Stimulated activated naive B cell treated with anti-CD40 and anti-IgM and Interleukin-4, amounts not matched to agents 10 μg/mL and 1 μg/mL and 100 μg/mL, for 72 hours (primary cell): ENCODE measurements at regions not wholly inside any gene's neighbourhood (a gene's known extent, or its start where the extent isn't known, plus 50 kb on each side); places are given as distances from the start of the nearest gene placed in this dataset.

Experiments used
- ATAC-seq, 2 donors: fragments of 150-1000 bp; cut with Tn5 transposase; replicated peaks; 2 replicates each; pipeline ENCODE4 v1.10.0; 2021; ENCODE audit warnings: moderate library complexity in 1 of 2
- DNase-seq: peaks from one replicate; pipeline ENCODE4 v3.0.0; 2021
- H3K27ac Mint-ChIP-seq: one replicate; pipeline ENCODE4 v1.8.0; 2022; ENCODE audit warnings: mild to moderate bottlenecking, mixed read lengths
- H3K27me3 Mint-ChIP-seq, 2 donors: one replicate each; pipeline ENCODE4 v1.8.0; 2022; ENCODE audit warnings: mixed read lengths in 2 of 2
- H3K36me3 Mint-ChIP-seq, 2 donors: one replicate each; pipeline ENCODE4 v1.8.0; 2022; ENCODE audit warnings: mixed read lengths in 2 of 2, mild to moderate bottlenecking in 1 of 2
- H3K4me1 Mint-ChIP-seq, 2 donors: one replicate each; pipeline ENCODE4 v1.8.0; 2022; ENCODE audit warnings: mixed read lengths in 2 of 2, mild to moderate bottlenecking in 1 of 2
- H3K4me3 Mint-ChIP-seq, 2 donors: one replicate each; pipeline ENCODE4 v1.8.0; 2022; ENCODE audit warnings: mild to moderate bottlenecking in 2 of 2, mixed read lengths in 2 of 2, moderate library complexity in 1 of 2
- H3K9me3 Mint-ChIP-seq, 2 donors: one replicate each; pipeline ENCODE4 v1.8.0; 2022; ENCODE audit warnings: mixed read lengths in 2 of 2, mild to moderate bottlenecking in 1 of 2

DNA sequence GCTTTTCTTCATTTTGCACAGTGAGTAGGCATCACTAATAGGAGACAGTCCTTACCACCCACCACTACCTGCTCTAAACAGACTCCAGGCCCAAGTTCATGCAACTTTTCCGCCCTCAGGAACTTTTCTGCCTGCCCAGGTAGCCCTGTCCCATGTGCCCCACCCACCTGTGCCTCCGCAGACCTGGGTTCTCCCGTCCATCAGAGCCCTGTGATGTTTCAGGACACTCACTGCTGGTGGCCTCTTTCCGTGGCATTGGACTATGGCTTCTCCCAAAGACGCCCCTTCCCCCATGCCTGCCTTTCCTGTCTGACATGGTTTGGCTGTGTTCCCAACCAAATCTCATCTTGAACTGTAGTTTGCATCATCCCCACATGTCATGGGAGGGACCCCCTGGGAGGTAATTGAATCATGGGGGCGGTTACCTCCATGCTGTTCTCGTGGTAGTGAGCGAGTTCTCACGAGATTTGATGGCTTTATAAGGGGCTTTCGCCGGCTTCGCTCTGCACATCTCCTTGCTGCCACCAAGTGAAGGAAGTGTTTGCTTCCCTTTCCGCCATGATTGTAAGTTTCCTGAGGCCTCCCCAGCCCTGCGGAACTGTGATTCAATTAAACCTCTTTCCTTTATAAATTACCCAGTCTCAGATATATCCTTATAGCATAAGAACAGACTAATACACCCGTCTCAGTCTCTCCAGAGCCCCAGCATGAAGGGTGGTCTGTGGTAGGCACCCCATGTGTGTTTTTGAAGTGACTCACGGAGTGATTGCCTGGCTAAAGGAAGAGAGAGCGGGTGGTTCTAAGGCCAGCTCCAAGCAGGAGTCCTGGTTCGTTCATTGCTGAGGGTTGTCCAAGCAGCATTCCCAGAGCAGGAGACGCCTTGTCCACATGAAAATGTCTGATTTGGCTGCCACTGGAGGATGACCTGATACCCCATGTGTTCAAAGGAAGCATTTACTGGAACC lies 86.0 kb upstream of the ZBTB40 start:
- Mint-ChIP-seq H3K9me3 (no peaks in the 10 kb centered on the region), H3K4me3 (no peak overlapping the region), H3K36me3 (no peaks in the 10 kb centered on the region), H3K27ac (no peak overlapping the region), H3K27me3 (peaks cover 28 to 35% of the 10 kb centered on the region in 2 donors), H3K4me1 (peaks cover 0 to under 1% of the 10 kb centered on the region in 2 donors)
- DNase-seq (no peak), ATAC-seq (no peak)

DNA sequence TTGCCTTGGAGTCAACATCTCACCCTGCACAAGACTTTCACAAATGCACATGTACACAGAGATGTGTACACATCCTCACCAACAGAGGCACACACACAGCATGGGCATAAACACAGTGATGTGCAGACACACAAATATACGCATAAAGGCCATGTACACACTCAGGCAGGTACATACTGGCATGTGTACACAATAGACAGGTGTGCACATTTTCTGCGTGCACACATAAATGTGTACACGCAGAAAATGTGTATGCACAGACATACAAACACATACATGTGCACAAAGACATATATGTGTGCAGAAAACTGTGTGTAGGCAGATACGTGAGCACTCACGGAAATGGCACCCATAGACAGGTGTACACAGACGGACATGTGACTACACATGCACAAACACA lies 85.3 kb upstream of the ZBTB40 start:
- Mint-ChIP-seq H3K27me3 (peaks cover 31 to 36% of the 10 kb centered on the region in 2 donors), H3K36me3 (no peaks in the 10 kb centered on the region), H3K27ac (no peak overlapping the region), H3K9me3 (no peaks in the 10 kb centered on the region), H3K4me1 (no peaks in the 10 kb centered on the region), H3K4me3 (no peak overlapping the region)
- no peak for ATAC-seq
- no peak for DNase-seq

DNA sequence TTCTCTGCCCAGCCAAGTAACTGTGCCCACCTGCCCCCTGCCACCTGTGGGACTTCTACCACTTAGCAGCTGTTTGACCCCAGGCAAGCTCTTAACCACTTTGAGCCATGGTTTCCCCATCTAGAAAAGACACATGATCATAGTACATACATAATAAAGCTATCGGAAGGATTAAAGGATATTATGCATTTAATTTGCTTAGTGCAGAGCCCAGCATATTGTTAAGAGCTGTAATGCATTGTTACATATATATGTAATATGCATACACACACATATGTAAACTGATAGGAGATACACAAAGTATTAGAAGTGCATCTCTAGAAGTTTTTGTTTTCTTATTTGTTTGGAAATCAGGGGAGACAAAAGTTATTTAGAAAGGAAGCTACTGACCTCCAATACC lies 83.5 kb upstream of the ZBTB40 start:
- peaks cover 34 to 36% of the 10 kb centered on the region in 2 donors for H3K27me3 Mint-ChIP-seq
- H3K9me3 Mint-ChIP-seq, result peaks cover 0 to 2% of the 10 kb centered on the region in 2 donors
- no peak for ATAC-seq
- H3K4me3 Mint-ChIP-seq, result no peak overlapping the region
- no peak for DNase-seq
- H3K4me1 Mint-ChIP-seq, result no peaks in the 10 kb centered on the region
- no peaks in the 10 kb centered on the region for H3K36me3 Mint-ChIP-seq
- H3K27ac Mint-ChIP-seq, result no peak overlapping the region

DNA sequence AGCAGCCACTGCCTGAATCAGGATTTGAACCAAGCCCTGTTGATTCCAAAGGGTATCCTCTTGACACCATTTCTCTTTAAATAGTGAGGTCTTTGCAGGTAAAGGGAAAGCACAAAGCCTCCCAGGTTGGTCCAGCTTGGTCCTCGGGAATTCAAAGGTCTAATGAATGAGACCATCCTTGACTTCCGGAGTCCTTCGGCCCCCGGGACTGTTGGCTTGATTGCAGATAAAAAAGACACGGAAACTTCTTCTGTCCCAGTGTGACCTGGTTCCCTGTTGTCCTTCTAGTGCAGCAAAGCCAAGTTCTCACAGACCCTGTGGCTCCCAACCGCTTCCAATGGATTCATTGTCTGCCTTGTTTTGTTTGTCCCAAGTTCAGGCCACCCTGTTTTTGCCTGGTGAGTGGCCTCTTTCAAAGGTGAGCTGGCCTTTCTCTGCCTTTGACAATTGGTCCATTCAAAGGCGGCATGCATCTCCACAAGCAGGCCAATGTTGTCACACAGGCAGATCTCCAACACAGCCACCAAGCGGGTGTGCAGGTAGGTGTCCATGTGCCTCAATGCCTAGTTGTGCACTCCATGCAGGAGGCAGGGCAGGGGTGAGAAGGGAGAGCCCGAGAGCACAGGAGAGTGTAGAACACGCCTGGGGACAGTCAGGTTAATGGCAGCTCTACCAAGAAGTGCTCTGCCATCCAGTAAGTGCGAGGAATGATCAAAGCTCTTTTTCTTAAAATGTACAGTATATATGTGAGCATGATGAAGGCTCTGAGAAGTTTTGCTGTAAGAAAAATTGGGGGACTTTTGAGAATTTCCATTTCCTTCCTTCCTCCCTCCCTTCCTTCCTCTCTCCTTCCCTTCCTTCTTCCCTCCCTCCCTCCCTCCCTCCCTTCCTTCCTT lies 82.1 kb upstream of the ZBTB40 start:
- Mint-ChIP-seq H3K27me3 (peaks cover 29 to 35% of the 10 kb centered on the region in 2 donors), H3K4me3 (no peak overlapping the region), H3K9me3 (peaks cover 0 to 5% of the 10 kb centered on the region in 2 donors), H3K4me1 (no peaks in the 10 kb centered on the region), H3K36me3 (no peaks in the 10 kb centered on the region), H3K27ac (no peak overlapping the region)
- ATAC-seq, result no peak
- no peak for DNase-seq

DNA sequence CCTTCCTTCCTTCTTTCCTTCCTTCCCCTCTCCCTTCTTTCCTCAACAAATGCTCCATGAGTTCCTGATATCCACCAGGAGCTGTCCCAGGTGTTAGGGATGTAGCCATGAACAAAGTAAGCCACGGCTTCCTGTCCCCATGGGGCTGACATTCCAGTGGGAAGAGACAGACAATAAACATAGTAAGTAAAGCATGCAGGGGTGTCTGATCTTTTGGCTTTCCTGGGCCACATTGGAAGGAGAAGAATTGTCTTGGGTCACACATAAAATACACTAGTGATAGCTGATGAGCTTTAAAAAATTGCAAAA lies 81.5 kb upstream of the ZBTB40 start:
- peaks cover 0 to 5% of the 10 kb centered on the region in 2 donors for H3K9me3 Mint-ChIP-seq
- no peaks in the 10 kb centered on the region for H3K4me1 Mint-ChIP-seq
- no peak for DNase-seq
- H3K27me3 Mint-ChIP-seq, result peaks cover 29 to 35% of the 10 kb centered on the region in 2 donors
- ATAC-seq, result no peak
- H3K36me3 Mint-ChIP-seq, result no peaks in the 10 kb centered on the region
- no peak overlapping the region for H3K4me3 Mint-ChIP-seq
- H3K27ac Mint-ChIP-seq, result no peak overlapping the region

DNA sequence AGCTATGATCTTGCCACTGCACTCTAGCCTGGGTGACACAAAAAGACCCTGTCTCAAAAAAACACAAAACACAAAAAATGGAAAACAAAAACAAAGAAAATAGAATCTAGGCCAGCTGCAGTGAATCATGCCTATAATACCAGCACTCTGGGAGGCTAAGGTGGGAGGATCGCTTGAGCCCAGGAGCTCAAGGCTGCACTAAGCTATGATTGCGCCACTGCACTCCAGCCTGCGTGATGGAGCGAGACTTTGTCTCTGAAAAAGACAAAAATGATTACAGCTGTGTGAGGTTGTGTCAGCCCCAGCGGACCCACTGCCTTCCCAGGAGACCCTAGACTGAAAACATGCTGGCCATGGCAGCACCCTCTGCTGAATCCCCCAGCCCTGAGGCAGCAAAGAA lies 80.2 kb upstream of the ZBTB40 start:
- DNase-seq (no peak), ATAC-seq (no peak)
- H3K4me3 Mint-ChIP-seq, result no peak overlapping the region
- H3K9me3 Mint-ChIP-seq, result peaks cover 0 to 5% of the 10 kb centered on the region in 2 donors
- H3K27ac Mint-ChIP-seq, result no peak overlapping the region
- H3K36me3 Mint-ChIP-seq, result no peaks in the 10 kb centered on the region
- peaks cover 25 to 43% of the 10 kb centered on the region in 2 donors for H3K27me3 Mint-ChIP-seq
- no peaks in the 10 kb centered on the region for H3K4me1 Mint-ChIP-seq

DNA sequence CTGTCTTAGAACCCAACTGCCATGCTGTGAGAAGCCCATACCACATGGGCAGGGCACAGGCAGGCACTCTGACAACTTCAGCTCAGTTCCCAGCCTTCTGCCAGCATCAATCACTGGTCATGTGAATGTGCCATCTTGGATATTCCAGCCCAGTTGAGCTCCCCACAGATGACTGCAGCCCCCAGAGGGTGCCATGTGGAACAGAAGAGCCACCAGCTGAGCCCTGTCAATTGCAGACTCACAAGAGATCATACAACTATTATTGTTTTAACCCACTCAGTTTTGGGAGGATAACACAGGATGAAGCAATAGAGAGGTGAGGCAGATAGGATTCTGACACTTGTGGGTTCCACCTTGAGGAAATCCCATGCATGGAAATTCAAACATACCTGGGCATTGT lies 78.4 kb upstream of the ZBTB40 start:
- H3K4me1 Mint-ChIP-seq, result no peaks in the 10 kb centered on the region
- peaks cover 18 to 36% of the 10 kb centered on the region in 2 donors for H3K27me3 Mint-ChIP-seq
- ATAC-seq (no peak), DNase-seq (no peak)
- H3K4me3 Mint-ChIP-seq, result no peak overlapping the region
- H3K36me3 Mint-ChIP-seq, result no peaks in the 10 kb centered on the region
- H3K9me3 Mint-ChIP-seq, result peaks cover 0 to 5% of the 10 kb centered on the region in 2 donors
- no peak overlapping the region for H3K27ac Mint-ChIP-seq

DNA sequence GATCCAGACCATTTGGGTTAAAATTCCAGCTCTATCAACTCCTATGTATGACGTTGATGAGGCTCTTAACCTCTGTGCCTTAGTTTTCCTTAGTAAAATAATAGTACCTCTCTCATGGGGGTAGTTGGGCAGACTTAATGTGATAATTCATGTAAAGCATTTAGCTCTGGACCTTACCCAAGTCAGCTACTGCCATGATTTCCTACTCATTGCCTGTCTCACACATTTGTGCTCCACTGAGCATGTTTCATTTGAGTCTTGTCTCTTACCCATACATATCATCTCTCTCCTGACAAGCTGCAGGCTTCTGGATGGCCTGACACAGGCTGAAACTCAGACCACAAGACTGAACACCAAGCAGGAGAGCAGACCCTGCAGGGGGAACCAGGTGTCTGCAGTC lies 77.7 kb upstream of the ZBTB40 start:
- Mint-ChIP-seq H3K27me3 (peaks cover 18 to 32% of the 10 kb centered on the region in 2 donors), H3K27ac (no peak overlapping the region), H3K4me1 (no peaks in the 10 kb centered on the region), H3K9me3 (peaks cover 0 to 5% of the 10 kb centered on the region in 2 donors), H3K36me3 (no peaks in the 10 kb centered on the region), H3K4me3 (no peak overlapping the region)
- DNase-seq (no peak), ATAC-seq (no peak)

DNA sequence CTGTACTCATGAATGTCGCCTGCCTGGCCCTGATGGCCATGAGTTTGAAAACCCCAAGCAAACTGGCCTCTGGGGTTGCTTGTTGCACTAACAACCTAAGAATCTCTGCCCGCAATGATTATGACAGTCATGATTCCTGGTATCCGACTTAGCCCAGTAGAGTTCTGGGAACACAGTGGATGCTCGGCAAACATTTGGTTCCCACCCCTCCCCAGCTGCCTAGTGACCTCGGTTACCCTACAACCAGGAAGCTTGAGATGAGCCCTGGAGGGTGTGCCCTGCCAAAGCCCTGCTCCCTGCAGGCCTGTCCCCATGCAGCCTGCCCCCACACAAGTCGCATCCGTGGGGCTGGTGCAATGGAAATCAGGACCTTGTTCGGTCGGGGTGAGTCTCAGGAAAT lies 76.0 kb upstream of the ZBTB40 start:
- no peak overlapping the region for H3K4me3 Mint-ChIP-seq
- ATAC-seq (no peak), DNase-seq (no peak)
- no peaks in the 10 kb centered on the region for H3K4me1 Mint-ChIP-seq
- no peak overlapping the region for H3K27ac Mint-ChIP-seq
- H3K9me3 Mint-ChIP-seq, result peaks cover 0 to 5% of the 10 kb centered on the region in 2 donors
- peaks cover 24 to 25% of the 10 kb centered on the region in 2 donors for H3K27me3 Mint-ChIP-seq
- H3K36me3 Mint-ChIP-seq, result no peaks in the 10 kb centered on the region

DNA sequence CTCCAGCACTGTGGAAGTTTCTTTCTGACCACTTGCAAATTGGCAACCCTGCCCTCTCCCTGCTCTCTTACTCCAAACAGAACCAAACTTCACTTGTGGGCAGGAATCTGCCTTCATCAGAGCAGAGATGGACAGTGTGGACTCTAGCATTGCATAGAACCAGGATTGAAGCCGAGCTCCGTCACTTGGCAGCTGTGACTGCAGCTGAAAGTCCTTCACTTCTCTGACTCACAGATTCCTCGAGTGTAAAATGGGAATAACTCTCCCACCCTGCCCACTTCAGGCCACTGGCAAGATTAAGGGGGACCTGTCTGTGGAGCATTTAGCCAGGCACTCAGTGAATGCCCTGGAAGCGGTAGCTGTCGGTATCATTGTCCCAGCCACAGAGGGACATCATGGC lies 75.7 kb upstream of the ZBTB40 start:
- Mint-ChIP-seq H3K4me3 (no peak overlapping the region), H3K27me3 (peaks cover 22 to 29% of the 10 kb centered on the region in 2 donors), H3K27ac (no peak overlapping the region), H3K36me3 (no peaks in the 10 kb centered on the region), H3K9me3 (peaks cover 0 to 5% of the 10 kb centered on the region in 2 donors), H3K4me1 (no peaks in the 10 kb centered on the region)
- no peak for ATAC-seq
- DNase-seq, result no peak

DNA sequence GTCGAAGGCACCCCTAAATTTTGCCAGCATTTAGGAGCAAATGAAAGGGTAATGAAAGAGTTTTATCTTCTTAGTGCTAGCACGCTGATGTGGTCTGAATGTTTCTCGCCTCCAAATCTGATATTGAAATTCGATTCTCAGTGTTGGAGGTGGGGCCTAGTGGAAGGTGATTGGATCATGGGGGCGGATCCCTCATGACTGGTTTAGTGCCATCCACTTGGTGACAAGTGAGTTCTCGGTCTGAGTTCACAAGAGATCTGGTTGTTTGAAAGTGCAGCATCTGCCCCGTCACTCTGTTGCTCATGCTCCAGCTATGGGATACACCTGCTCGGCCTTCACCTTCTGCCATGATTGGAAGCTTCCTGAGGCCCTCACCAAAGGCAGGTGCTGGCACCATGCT lies 75.1 kb upstream of the ZBTB40 start:
- no peak overlapping the region for H3K4me3 Mint-ChIP-seq
- ATAC-seq, result no peak
- no peak for DNase-seq
- no peaks in the 10 kb centered on the region for H3K4me1 Mint-ChIP-seq
- H3K36me3 Mint-ChIP-seq, result no peaks in the 10 kb centered on the region
- no peak overlapping the region for H3K27ac Mint-ChIP-seq
- peaks cover 0 to 5% of the 10 kb centered on the region in 2 donors for H3K9me3 Mint-ChIP-seq
- H3K27me3 Mint-ChIP-seq, result peaks cover 18 to 24% of the 10 kb centered on the region in 2 donors

DNA sequence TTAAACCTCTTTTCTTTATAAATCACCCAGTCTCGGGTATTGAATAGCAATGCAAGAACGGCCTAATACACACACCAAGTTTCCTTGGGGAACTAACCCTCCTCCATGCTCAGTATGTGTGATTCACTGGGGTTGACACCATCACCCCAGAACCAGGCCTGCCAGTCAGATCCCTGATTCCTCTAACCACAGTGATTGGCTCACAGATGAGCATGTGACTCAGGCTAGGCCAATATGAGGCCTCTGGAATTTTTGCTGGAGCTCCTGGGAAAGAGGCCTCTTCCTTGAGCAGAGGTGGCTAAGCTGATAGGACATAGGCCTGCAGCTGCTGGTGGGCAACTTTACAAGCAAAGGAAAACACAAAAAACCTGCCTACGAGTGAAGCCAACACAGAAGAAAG lies 74.7 kb upstream of the ZBTB40 start:
- no peak overlapping the region for H3K4me3 Mint-ChIP-seq
- no peaks in the 10 kb centered on the region for H3K4me1 Mint-ChIP-seq
- ATAC-seq, result no peak
- no peaks in the 10 kb centered on the region for H3K36me3 Mint-ChIP-seq
- H3K9me3 Mint-ChIP-seq, result peaks cover 0 to 5% of the 10 kb centered on the region in 2 donors
- DNase-seq, result no peak
- peaks cover 18 to 22% of the 10 kb centered on the region in 2 donors for H3K27me3 Mint-ChIP-seq
- no peak overlapping the region for H3K27ac Mint-ChIP-seq

DNA sequence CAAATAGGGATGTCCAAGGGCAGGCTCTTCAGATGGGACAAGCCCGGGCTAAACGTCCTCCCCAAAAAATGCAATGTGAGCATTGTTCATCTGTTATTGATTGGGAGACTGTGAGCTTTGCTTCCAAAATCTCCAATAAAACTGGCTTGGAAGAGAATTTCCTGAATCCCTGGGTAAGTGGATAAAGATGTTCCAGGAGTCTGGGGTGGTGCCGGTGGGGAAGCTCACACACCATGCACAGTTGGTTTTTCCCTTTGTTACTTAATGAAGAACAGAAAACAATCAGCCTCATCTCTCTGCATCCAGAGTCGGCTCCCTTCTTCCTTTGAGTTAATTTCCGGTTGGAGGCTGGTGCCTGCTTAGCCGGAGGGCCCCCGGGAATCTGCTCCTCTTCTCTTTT lies 72.1 kb upstream of the ZBTB40 start:
- Mint-ChIP-seq H3K9me3 (no peaks in the 10 kb centered on the region), H3K27ac (no peak overlapping the region), H3K4me1 (no peaks in the 10 kb centered on the region), H3K4me3 (no peak overlapping the region), H3K36me3 (no peaks in the 10 kb centered on the region), H3K27me3 (peaks cover 18 to 35% of the 10 kb centered on the region in 2 donors)
- no peak for DNase-seq
- no peak for ATAC-seq

DNA sequence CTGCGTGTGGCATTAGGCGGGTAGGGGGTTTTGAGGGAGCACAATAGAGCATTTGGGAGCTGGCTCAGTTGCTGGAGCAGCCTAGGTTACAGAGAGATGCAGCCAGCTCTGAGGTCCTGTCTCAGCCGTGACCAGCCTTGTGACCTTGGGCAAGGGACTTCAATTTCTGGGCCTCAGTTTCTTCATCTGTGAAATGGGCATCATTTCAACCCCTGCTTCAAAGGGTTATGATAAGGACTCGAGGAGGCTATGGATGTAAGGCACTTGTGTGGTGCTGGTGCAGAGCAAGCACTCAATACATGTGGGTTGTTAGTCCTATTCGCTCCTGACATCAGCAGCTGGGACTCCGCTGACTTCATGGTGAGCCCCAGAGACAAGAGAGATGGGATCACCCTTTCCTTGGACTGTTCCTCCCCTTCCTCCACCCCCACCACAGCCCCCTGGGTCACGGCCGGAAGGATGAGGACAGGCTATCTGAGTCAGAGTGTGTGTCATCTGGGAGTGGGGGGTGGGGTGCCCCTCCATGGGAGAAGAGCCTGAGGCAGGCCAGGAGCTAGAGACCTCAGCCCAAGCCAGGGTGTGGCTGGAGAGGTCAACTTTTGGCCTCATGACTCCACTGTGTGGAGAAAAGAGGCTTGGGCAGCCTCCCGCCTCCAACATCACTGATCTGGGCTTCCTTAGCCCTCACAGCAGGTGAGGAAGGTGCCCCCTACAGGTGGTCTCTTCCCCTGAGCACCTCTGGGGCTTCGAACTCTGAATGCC lies 71.4 kb upstream of the ZBTB40 start:
- Mint-ChIP-seq H3K9me3 (no peaks in the 10 kb centered on the region), H3K36me3 (no peaks in the 10 kb centered on the region), H3K27me3 (peaks cover 18 to 35% of the 10 kb centered on the region in 2 donors), H3K4me3 (no peak overlapping the region), H3K27ac (no peak overlapping the region), H3K4me1 (no peaks in the 10 kb centered on the region)
- no peak for ATAC-seq
- DNase-seq, result no peak
